ENCODE measurements at regions not wholly inside any gene's neighbourhood (a gene's known extent, or its start where the extent isn't known, plus 50 kb on each side); places are given as distances from the start of the nearest gene placed in this dataset.

GRCh38 chr17:62882878-62883277 is 74.8 kb upstream of the MARCHF10 start:
- H3K4me1 ChIP-seq (ENCODE audit: control insufficient read depth, insufficient read depth, low read length) = no peaks in the 10 kb centered on the region
- ChIA-PET CTCF (no interaction called here), POLR2A (no interaction called here)
- no peaks in the 10 kb centered on the region for H3K36me3 ChIP-seq (ENCODE audit: control insufficient read depth, insufficient read depth, low read length)
- no peak for DNase-seq (ENCODE audit: low read depth, low spot score)
- no peak overlapping the region for H3K4me3 ChIP-seq (ENCODE audit: low read depth in 2 of 2, low read length in 2 of 2)
- no peak for ATAC-seq
- no peak for TF ChIP-seq POLR2AphosphoS5 (IDR thresholded peaks at IDR 0.05; ENCODE audit: low read depth, low read length)
- TF ChIP-seq CTCF (IDR thresholded peaks at IDR 0.05) = no peak
- no peaks in the 10 kb centered on the region for H3K9me3 ChIP-seq (ENCODE audit: control insufficient read depth, insufficient read depth, low read depth, low read length)
- intact Hi-C loops (cut with micrococcal nuclease; ENCODE audit: unreplicated experiment) = no loop called here
- no peaks in the 10 kb centered on the region for H3K27me3 ChIP-seq (ENCODE audit: control insufficient read depth, insufficient read depth, low read length)
- no TSS peak for BruUV-seq (replicated peaks)
- in situ Hi-C loops (cut with HindIII; ENCODE audit: low pct_unique_long_range_greater_than_20kb, low sequenced_read_pairs) = no loop called here
- no peak overlapping the region; the same call in 1 of the 2 replicates for H3K27ac ChIP-seq (ENCODE audit: low read length)

GRCh38 chr17:62882284-62882683 is 74.2 kb upstream of the MARCHF10 start:
- no TSS peak for BruUV-seq (replicated peaks)
- Histone ChIP-seq H3K4me3 (ENCODE audit: low read depth in 2 of 2, low read length in 2 of 2) (no peak overlapping the region), H3K9me3 (ENCODE audit: control insufficient read depth, insufficient read depth, low read depth, low read length) (no peaks in the 10 kb centered on the region), H3K27ac (ENCODE audit: low read length) (no peak overlapping the region), H3K4me1 (ENCODE audit: control insufficient read depth, insufficient read depth, low read length) (no peaks in the 10 kb centered on the region), H3K27me3 (ENCODE audit: control insufficient read depth, insufficient read depth, low read length) (no peaks in the 10 kb centered on the region), H3K36me3 (ENCODE audit: control insufficient read depth, insufficient read depth, low read length) (no peaks in the 10 kb centered on the region)
- DNase-seq (ENCODE audit: low read depth, low spot score) = no peak
- CTCF ChIA-PET = no interaction called here
- POLR2A ChIA-PET = no interaction called here
- ATAC-seq = no peak
- TF ChIP-seq POLR2AphosphoS5 (IDR thresholded peaks at IDR 0.05; ENCODE audit: low read depth, low read length) = no peak
- TF ChIP-seq SIN3A (IDR thresholded peaks at IDR 0.05; ENCODE audit: borderline replicate concordance, insufficient read depth, low read depth, low read length) = no peak
- no peak for TF ChIP-seq REST (IDR thresholded peaks at IDR 0.05; ENCODE audit: insufficient read depth in 1 of 2, low read depth in 2 of 2, low read length in 1 of 2)
- TF ChIP-seq TCF7L2 (IDR thresholded peaks at IDR 0.05; ENCODE audit: low read depth, low read length) = no peak
- TF ChIP-seq CTCF (IDR thresholded peaks at IDR 0.05) = no peak
- intact Hi-C loops (cut with micrococcal nuclease; ENCODE audit: unreplicated experiment) (no loop called here), in situ Hi-C loops (cut with HindIII; ENCODE audit: low pct_unique_long_range_greater_than_20kb, low sequenced_read_pairs) (no loop called here)

- ChIA-PET CTCF (no interaction called here), POLR2A (no interaction called here)
- Histone ChIP-seq H3K27ac (ENCODE audit: low read length) (no peak overlapping the region), H3K27me3 (ENCODE audit: control insufficient read depth, insufficient read depth, low read length) (no peaks in the 10 kb centered on the region), H3K4me3 (ENCODE audit: low read depth in 2 of 2, low read length in 2 of 2) (no peak overlapping the region), H3K9me3 (ENCODE audit: control insufficient read depth, insufficient read depth, low read depth, low read length) (no peaks in the 10 kb centered on the region), H3K4me1 (ENCODE audit: control insufficient read depth, insufficient read depth, low read length) (no peaks in the 10 kb centered on the region), H3K36me3 (ENCODE audit: control insufficient read depth, insufficient read depth, low read length) (no peaks in the 10 kb centered on the region)
- no TSS peak for BruUV-seq (replicated peaks)
- ATAC-seq = no peak
- no peak for TF ChIP-seq POLR2AphosphoS5 (IDR thresholded peaks at IDR 0.05; ENCODE audit: low read depth, low read length)
- DNase-seq (ENCODE audit: low read depth, low spot score) = no peak
- in situ Hi-C loops (cut with HindIII; ENCODE audit: low pct_unique_long_range_greater_than_20kb, low sequenced_read_pairs) = no loop called here
- intact Hi-C loops (cut with micrococcal nuclease; ENCODE audit: unreplicated experiment) = no loop called here
These were observed 72.0 kb upstream of the MARCHF10 start for GRCh38 chr17:62880120-62880519.
